MCF 10A (cell line): ENCODE measurements at regions not wholly inside any gene's neighbourhood (a gene's known extent, or its start where the extent isn't known, plus 50 kb on each side); places are given as distances from the start of the nearest gene placed in this dataset.

Experiments
- BruUV-seq: library from RNA; stranded (reverse); fragments of 400-500 nt; replicated peaks from 2 replicates; lab custom pipeline; 2021; lab: Mats Ljungman, UMichigan
- CTCF ChIA-PET: fragments of 300-600 bp; sonication (Branson Sonifier 250); formaldehyde crosslinking; extraction: SDS; loops from one replicate; lab custom pipeline; 2021; ENCODE audit warnings: antibody characterized with exemption, inconsistent platforms; lab: Yijun Ruan, JAX
- POLR2A ChIA-PET: fragments of 300-600, 350-650 bp; sonication (Branson Sonifier 250); formaldehyde crosslinking; extraction: SDS; loops from one replicate; lab custom pipeline; 2020; ENCODE audit warnings: antibody characterized with exemption, inconsistent platforms; lab: Yijun Ruan, JAX
- DNase-seq: peaks from one replicate; pipeline ENCODE4 v3.0.0-alpha.2; 2018; ENCODE audit not compliant: unreplicated experiment
- H3K27ac Mint-ChIP-seq: one replicate; pipeline ENCODE4 v1.8.0; 2022; ENCODE audit warnings: mild to moderate bottlenecking, low read depth, mixed read lengths; ENCODE audit not compliant: unreplicated experiment
- H3K27me3 Mint-ChIP-seq: one replicate; pipeline ENCODE4 v1.8.0; 2022; ENCODE audit warnings: mixed read lengths; ENCODE audit not compliant: insufficient read depth, unreplicated experiment
- H3K36me3 Mint-ChIP-seq: one replicate; pipeline ENCODE4 v1.8.0; 2022; ENCODE audit warnings: mild to moderate bottlenecking, moderate library complexity, mixed read lengths; ENCODE audit not compliant: insufficient read depth, unreplicated experiment
- H3K4me1 Mint-ChIP-seq: one replicate; pipeline ENCODE4 v1.8.0; 2022; ENCODE audit warnings: mixed read lengths; ENCODE audit not compliant: insufficient read depth, unreplicated experiment
- H3K4me3 Mint-ChIP-seq: one replicate; pipeline ENCODE4 v1.8.0; 2022; ENCODE audit warnings: mild to moderate bottlenecking, moderate library complexity, mixed read lengths; ENCODE audit not compliant: unreplicated experiment
- H3K9me3 Mint-ChIP-seq: one replicate; pipeline ENCODE4 v1.8.0; 2022; ENCODE audit warnings: mixed read lengths; ENCODE audit not compliant: unreplicated experiment
- CTCF ChIP-seq: fragments of 200-600 bp; IDR thresholded peaks from one replicate; pipeline ENCODE4 v1.8.0; 2022; ENCODE audit warnings: antibody characterized with exemption, mild to moderate bottlenecking; ENCODE audit not compliant: unreplicated experiment
- intact Hi-C: fragments of 100-400 bp; cut with micrococcal nuclease; formaldehyde crosslinking; loops from 2 replicates; pipeline ENCODE4 v1.14.1; 2022

- CTCF ChIA-PET, result interaction anchor here (1.0 kb wide), 1 partner anchor 37 kb away, joined by 3 read pairs; no protein-coding TSS in a partner anchor
- POLR2A ChIA-PET, result no interaction called here
Measured at GRCh38 chr14:76673261-76673660, 88.0 kb upstream of the VASH1 start.

GRCh38 chr14:76675046-76675445, 86.2 kb upstream of the VASH1 start:
- Mint-ChIP-seq H3K4me3 (no peak overlapping the region), H3K36me3 (no peaks in the 10 kb centered on the region), H3K4me1 (no peaks in the 10 kb centered on the region), H3K27me3 (peaks cover 18% of the 10 kb centered on the region), H3K9me3 (no peaks in the 10 kb centered on the region), H3K27ac (no peak overlapping the region)
- BruUV-seq, result no TSS peak
- TF ChIP-seq CTCF, result no peak
- ChIA-PET POLR2A (interaction anchor here (0.7 kb wide), 1 partner anchor 132 kb away, joined by 3 read pairs; no protein-coding TSS in a partner anchor), CTCF (interaction anchor here (0.6 to 0.7 kb wide), 2 partner anchors 30 to 254 kb away, joined by 3 to 4 read pairs; no protein-coding TSS in a partner anchor)
- intact Hi-C loops, result no loop called here
- no peak for DNase-seq

More at GRCh38 chr14:76673261-76673660, 88.0 kb upstream of the VASH1 start:
- no peaks in the 10 kb centered on the region for H3K9me3 Mint-ChIP-seq
- no peak for TF ChIP-seq CTCF
- H3K4me3 Mint-ChIP-seq, result no peak overlapping the region
- no peaks in the 10 kb centered on the region for H3K36me3 Mint-ChIP-seq
- intact Hi-C loops, result no loop called here
- H3K27me3 Mint-ChIP-seq, result peaks cover 18% of the 10 kb centered on the region
- no peak for DNase-seq
- no peak overlapping the region for H3K27ac Mint-ChIP-seq
- no peaks in the 10 kb centered on the region for H3K4me1 Mint-ChIP-seq
- no TSS peak for BruUV-seq

GRCh38 chr14:76676539-76676938, 84.7 kb upstream of the VASH1 start:
- CTCF ChIA-PET, result interaction anchor here (0.8 kb wide), 1 partner anchor 29 kb away, joined by 3 read pairs; no protein-coding TSS in a partner anchor
- BruUV-seq, result no TSS peak

More at GRCh38 chr14:76676539-76676938, 84.7 kb upstream of the VASH1 start:
- TF ChIP-seq CTCF, result no peak
- Mint-ChIP-seq H3K9me3 (peaks cover 8% of the 10 kb centered on the region), H3K4me3 (no peak overlapping the region), H3K4me1 (no peaks in the 10 kb centered on the region), H3K27ac (no peak overlapping the region), H3K27me3 (peaks cover 18% of the 10 kb centered on the region), H3K36me3 (no peaks in the 10 kb centered on the region)
- POLR2A ChIA-PET, result no interaction called here
- intact Hi-C loops, result no loop called here
- DNase-seq, result no peak
